ENCODE measurements at regions not wholly inside any gene's neighbourhood (a gene's known extent, or its start where the extent isn't known, plus 50 kb on each side); places are given as distances from the start of the nearest gene placed in this dataset.

GRCh38 chr22:48794906-48795305 lies 1032.8 kb downstream of the BRD1 start:
- H2BK5ac ChIP-seq (ENCODE audit: low read depth, low read length, poor library complexity, severe bottlenecking) = no peak overlapping the region
- no peaks in the 10 kb centered on the region for H3K27me3 ChIP-seq (ENCODE audit: control insufficient read depth, insufficient read depth, low read length)
- no peak overlapping the region for H2BK20ac ChIP-seq (ENCODE audit: low read depth, low read length)
- no peak overlapping the region for H2AFZ ChIP-seq (replicated peaks; ENCODE audit: low read length, poor library complexity)
- H2AK9ac ChIP-seq (replicated peaks; ENCODE audit: low read depth, low read length, poor library complexity) = no peak overlapping the region
- TF ChIP-seq, protein P1, sequence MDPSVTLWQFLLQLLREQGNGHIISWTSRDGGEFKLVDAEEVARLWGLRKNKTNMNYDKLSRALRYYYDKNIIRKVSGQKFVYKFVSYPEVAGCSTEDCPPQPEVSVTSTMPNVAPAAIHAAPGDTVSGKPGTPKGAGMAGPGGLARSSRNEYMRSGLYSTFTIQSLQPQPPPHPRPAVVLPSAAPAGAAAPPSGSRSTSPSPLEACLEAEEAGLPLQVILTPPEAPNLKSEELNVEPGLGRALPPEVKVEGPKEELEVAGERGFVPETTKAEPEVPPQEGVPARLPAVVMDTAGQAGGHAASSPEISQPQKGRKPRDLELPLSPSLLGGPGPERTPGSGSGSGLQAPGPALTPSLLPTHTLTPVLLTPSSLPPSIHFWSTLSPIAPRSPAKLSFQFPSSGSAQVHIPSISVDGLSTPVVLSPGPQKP (IDR thresholded peaks at IDR 0.05; ENCODE audit: borderline replicate concordance, low read depth, low read length) = no peak
- TF ChIP-seq RCOR1 (IDR thresholded peaks at IDR 0.05; ENCODE audit: insufficient replicate concordance, low read length) (no peak), CHD1 (IDR thresholded peaks at IDR 0.05; ENCODE audit: low read depth, low read length) (no peak), SMC3 (IDR thresholded peaks at IDR 0.05; ENCODE audit: low read depth, low read length) (no peak), BHLHE40 (IDR thresholded peaks at IDR 0.05; ENCODE audit: low read depth, low read length) (no peak)
- TF ChIP-seq, protein P2, sequence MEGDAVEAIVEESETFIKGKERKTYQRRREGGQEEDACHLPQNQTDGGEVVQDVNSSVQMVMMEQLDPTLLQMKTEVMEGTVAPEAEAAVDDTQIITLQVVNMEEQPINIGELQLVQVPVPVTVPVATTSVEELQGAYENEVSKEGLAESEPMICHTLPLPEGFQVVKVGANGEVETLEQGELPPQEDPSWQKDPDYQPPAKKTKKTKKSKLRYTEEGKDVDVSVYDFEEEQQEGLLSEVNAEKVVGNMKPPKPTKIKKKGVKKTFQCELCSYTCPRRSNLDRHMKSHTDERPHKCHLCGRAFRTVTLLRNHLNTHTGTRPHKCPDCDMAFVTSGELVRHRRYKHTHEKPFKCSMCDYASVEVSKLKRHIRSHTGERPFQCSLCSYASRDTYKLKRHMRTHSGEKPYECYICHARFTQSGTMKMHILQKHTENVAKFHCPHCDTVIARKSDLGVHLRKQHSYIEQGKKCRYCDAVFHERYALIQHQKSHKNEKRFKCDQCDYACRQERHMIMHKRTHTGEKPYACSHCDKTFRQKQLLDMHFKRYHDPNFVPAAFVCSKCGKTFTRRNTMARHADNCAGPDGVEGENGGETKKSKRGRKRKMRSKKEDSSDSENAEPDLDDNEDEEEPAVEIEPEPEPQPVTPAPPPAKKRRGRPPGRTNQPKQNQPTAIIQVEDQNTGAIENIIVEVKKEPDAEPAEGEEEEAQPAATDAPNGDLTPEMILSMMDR (conservative IDR thresholded peaks at IDR 0.05; ENCODE audit: low read depth, low read length) = no peak
- TF ChIP-seq, protein P3, sequence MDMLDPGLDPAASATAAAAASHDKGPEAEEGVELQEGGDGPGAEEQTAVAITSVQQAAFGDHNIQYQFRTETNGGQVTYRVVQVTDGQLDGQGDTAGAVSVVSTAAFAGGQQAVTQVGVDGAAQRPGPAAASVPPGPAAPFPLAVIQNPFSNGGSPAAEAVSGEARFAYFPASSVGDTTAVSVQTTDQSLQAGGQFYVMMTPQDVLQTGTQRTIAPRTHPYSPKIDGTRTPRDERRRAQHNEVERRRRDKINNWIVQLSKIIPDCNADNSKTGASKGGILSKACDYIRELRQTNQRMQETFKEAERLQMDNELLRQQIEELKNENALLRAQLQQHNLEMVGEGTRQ (IDR thresholded peaks at IDR 0.05; ENCODE audit: low read depth, low read length) = no peak
- no peak overlapping the region for H4K8ac ChIP-seq (ENCODE audit: low read depth in 2 of 2, low read length in 2 of 2)
- no peak overlapping the region for H2BK120ac ChIP-seq (ENCODE audit: low read depth, low read length)
- intact Hi-C loops (cut with micrococcal nuclease) = no loop called here
- no peak overlapping the region for H3K56ac ChIP-seq (ENCODE audit: extremely low read depth, insufficient read depth, low read length)
- no peak overlapping the region for H3K18ac ChIP-seq (ENCODE audit: low read depth, low read length)
- no peak overlapping the region for H3K4ac ChIP-seq (ENCODE audit: low read depth, low read length)
- in situ Hi-C loops (cut with MboI; ENCODE audit: low sequenced_read_pairs) = no loop called here
- no TSS peak for BruUV-seq (replicated peaks)
- H3K9me1 ChIP-seq (ENCODE audit: insufficient read depth, low read length) = no peaks in the 10 kb centered on the region
- no peak overlapping the region for H3K4me2 ChIP-seq (ENCODE audit: low read depth, low read length)
- H3K79me1 ChIP-seq (ENCODE audit: low read depth in 1 of 2, low read length in 2 of 2) = no peaks in the 10 kb centered on the region
- H2BK15ac ChIP-seq (ENCODE audit: low read depth, low read length) = no peak overlapping the region
- no peak overlapping the region for H4K5ac ChIP-seq (ENCODE audit: low read depth, low read length)
- no peak overlapping the region for H3K27ac ChIP-seq (ENCODE audit: insufficient read depth, low read length)
- ATAC-seq (ENCODE audit: low read depth) (no peak), DNase-seq (no peak)
- H4K91ac ChIP-seq (ENCODE audit: insufficient read depth, low read depth, low read length) = no peak overlapping the region
- no peaks in the 10 kb centered on the region for H3K4me1 ChIP-seq (ENCODE audit: control insufficient read depth, insufficient read depth, low read length)
- no peak overlapping the region for H3K9ac ChIP-seq (ENCODE audit: low read depth, low read length)
- peaks cover 42% of the 10 kb centered on the region for H3K9me3 ChIP-seq (ENCODE audit: control insufficient read depth, insufficient read depth, low read length)
- H3K4me3 ChIP-seq (ENCODE audit: insufficient read depth, low read depth, low read length) = no peak overlapping the region
- no peaks in the 10 kb centered on the region for H3K36me3 ChIP-seq (ENCODE audit: control insufficient read depth, insufficient read depth, low read length)
- no peak overlapping the region for H2AK5ac ChIP-seq (ENCODE audit: low read depth, low read length)
- H3K23ac ChIP-seq (ENCODE audit: low read depth, low read length) = no peak overlapping the region
- dilution Hi-C loops (cut with HindIII; ENCODE audit: low sequenced_read_pairs, unreplicated experiment) = no loop called here
- CTCF ChIA-PET = no interaction called here
- WGBS, 2 experiments (ENCODE audit: extremely low coverage in 2 of 2, insufficient read length in 1 of 2) = no CpG with 5 or more reads among the region's 7 CpGs
- POLR2A ChIA-PET (ENCODE audit: unreplicated experiment) = no interaction called here
- no peak overlapping the region for H3K14ac ChIP-seq (replicated peaks; ENCODE audit: low read depth, low read length)
- no peaks in the 10 kb centered on the region for H4K20me1 ChIP-seq (ENCODE audit: insufficient read depth, low read length)

All from IMR-90 (cell line).